ENCODE measurements at regions not wholly inside any gene's neighbourhood (a gene's known extent, or its start where the extent isn't known, plus 50 kb on each side); places are given as distances from the start of the nearest gene placed in this dataset.
"Not testable (repeated sequence)": the region's sequence is repeated elsewhere in the genome, so short reads cannot be mapped to it uniquely, and the experiment has no call there.

- no peak for DNase-seq (ENCODE audit: extremely low spot score, unreplicated experiment)
- H3K36me3 Mint-ChIP-seq: no peaks in the 10 kb centered on the region
- TF ChIP-seq, protein P1, sequence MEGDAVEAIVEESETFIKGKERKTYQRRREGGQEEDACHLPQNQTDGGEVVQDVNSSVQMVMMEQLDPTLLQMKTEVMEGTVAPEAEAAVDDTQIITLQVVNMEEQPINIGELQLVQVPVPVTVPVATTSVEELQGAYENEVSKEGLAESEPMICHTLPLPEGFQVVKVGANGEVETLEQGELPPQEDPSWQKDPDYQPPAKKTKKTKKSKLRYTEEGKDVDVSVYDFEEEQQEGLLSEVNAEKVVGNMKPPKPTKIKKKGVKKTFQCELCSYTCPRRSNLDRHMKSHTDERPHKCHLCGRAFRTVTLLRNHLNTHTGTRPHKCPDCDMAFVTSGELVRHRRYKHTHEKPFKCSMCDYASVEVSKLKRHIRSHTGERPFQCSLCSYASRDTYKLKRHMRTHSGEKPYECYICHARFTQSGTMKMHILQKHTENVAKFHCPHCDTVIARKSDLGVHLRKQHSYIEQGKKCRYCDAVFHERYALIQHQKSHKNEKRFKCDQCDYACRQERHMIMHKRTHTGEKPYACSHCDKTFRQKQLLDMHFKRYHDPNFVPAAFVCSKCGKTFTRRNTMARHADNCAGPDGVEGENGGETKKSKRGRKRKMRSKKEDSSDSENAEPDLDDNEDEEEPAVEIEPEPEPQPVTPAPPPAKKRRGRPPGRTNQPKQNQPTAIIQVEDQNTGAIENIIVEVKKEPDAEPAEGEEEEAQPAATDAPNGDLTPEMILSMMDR (conservative IDR thresholded peaks at IDR 0.05): no peak
- H3K27ac Mint-ChIP-seq: no peak overlapping the region
- no peaks in the 10 kb centered on the region for H3K4me1 Mint-ChIP-seq (ENCODE audit: unreplicated experiment)
- H3K9me3 Mint-ChIP-seq: no peaks in the 10 kb centered on the region
- no peak overlapping the region for H3K4me3 Mint-ChIP-seq
- H3K27me3 Mint-ChIP-seq: peaks cover 5% of the 10 kb centered on the region
These were observed 313.1 kb downstream of the SV2B start for GRCh38 chr15:91413142-91413541.

DNA sequence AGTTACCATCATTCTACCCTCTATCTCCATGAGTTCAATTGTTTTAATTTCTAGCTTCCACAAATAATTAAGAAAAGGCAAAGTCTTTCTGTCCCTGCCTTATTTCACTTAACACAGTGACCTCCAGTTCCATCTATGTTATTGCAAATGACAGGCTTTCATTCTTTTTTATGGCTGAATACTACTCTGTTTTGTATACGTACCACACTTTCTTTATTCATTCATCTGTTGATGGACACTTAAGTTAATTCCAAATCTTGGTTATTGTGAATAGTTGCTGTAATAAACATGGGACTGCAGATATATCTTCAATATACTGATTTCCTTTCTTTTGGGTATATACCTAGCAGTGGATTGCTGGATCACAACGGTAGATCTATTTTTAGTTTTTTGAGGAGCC, 314.1 kb downstream of the SV2B start:
- Mint-ChIP-seq H3K9me3 (no peaks in the 10 kb centered on the region), H3K27ac (no peak overlapping the region), H3K4me1 (ENCODE audit: unreplicated experiment) (no peaks in the 10 kb centered on the region), H3K27me3 (peaks cover 5% of the 10 kb centered on the region), H3K36me3 (no peaks in the 10 kb centered on the region), H3K4me3 (no peak overlapping the region)
- DNase-seq (ENCODE audit: extremely low spot score, unreplicated experiment): no peak
- TF ChIP-seq, protein P1 (conservative IDR thresholded peaks at IDR 0.05): no peak

DNA sequence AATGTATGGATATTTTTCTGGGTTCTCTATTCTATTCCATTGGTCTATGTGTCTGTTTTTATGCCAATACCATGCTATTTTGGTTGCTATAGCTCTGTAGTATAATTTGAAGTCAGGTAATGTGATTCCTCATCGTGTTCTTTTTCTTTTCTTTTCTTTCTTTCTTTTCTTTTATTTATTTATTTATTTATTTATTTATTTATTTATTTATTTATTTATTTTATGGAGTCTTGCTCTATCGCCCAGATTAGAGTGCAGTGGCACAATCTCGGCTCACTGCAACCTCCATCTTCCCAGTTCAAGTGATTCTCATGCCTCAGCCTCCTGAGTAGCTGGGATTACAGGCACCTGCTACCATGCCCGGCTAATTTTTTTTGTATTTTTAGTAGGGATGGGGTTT, 315.2 kb downstream of the SV2B start:
- H3K27me3 Mint-ChIP-seq; H3K4me1 Mint-ChIP-seq (ENCODE audit: unreplicated experiment); H3K4me3 Mint-ChIP-seq; H3K36me3 Mint-ChIP-seq; H3K27ac Mint-ChIP-seq; H3K9me3 Mint-ChIP-seq; DNase-seq (ENCODE audit: extremely low spot score, unreplicated experiment): not testable (repeated sequence)

- Mint-ChIP-seq H3K4me3 (no peak overlapping the region), H3K27ac (no peak overlapping the region), H3K27me3 (peaks cover 16% of the 10 kb centered on the region), H3K9me3 (no peaks in the 10 kb centered on the region), H3K36me3 (no peaks in the 10 kb centered on the region), H3K4me1 (ENCODE audit: unreplicated experiment) (no peaks in the 10 kb centered on the region)
- TF ChIP-seq, protein P1 (conservative IDR thresholded peaks at IDR 0.05): no peak
- no peak for DNase-seq (ENCODE audit: extremely low spot score, unreplicated experiment)
These were observed 320.6 kb downstream of the SV2B start for GRCh38 chr15:91420689-91421088.

- H3K36me3 Mint-ChIP-seq: no peaks in the 10 kb centered on the region
- no peak overlapping the region for H3K4me3 Mint-ChIP-seq
- no peak for DNase-seq (ENCODE audit: extremely low spot score, unreplicated experiment)
- H3K27me3 Mint-ChIP-seq: peaks cover 13% of the 10 kb centered on the region
- no peak overlapping the region for H3K27ac Mint-ChIP-seq
- H3K4me1 Mint-ChIP-seq (ENCODE audit: unreplicated experiment): no peaks in the 10 kb centered on the region
- H3K9me3 Mint-ChIP-seq: no peaks in the 10 kb centered on the region
- TF ChIP-seq, protein P1 (conservative IDR thresholded peaks at IDR 0.05): no peak
These were observed 322.7 kb downstream of the SV2B start for GRCh38 chr15:91422797-91423196.

DNA sequence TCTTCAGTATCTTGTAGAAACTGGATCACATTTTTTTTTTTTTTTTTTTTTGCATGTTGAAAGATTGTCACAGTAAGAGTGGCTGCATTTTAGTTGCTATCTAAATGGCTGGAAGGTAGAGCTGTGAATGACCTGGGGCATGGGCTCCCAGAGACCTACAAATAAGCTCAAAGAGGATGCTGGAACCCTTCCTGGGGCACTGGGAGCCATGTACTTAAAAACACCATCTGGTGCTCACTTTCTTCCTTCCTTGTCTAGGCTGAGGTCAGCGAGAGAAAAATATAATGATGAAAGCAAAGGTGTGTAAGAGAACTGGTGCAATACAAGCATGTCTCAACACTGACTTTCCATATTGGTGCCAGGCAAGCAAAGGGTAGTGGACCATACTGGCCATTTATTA, 323.9 kb downstream of the SV2B start:
- DNase-seq (ENCODE audit: extremely low spot score, unreplicated experiment): no peak
- Mint-ChIP-seq H3K4me1 (ENCODE audit: unreplicated experiment) (no peaks in the 10 kb centered on the region), H3K36me3 (no peaks in the 10 kb centered on the region), H3K4me3 (no peak overlapping the region), H3K27me3 (peaks cover 13% of the 10 kb centered on the region), H3K27ac (no peak overlapping the region), H3K9me3 (no peaks in the 10 kb centered on the region)
- TF ChIP-seq, protein P1 (conservative IDR thresholded peaks at IDR 0.05): no peak
